Choroid plexus epithelial cell (primary cell): ENCODE measurements at regions not wholly inside any gene's neighbourhood (a gene's known extent, or its start where the extent isn't known, plus 50 kb on each side); places are given as distances from the start of the nearest gene placed in this dataset.
A peak's percentile ranks its signal among the peaks of the same experiment; 100 is the strongest.

Experiments
- DNase-seq: peaks from one replicate; pipeline ENCODE4 v3.0.0-alpha.2; 2010; ENCODE audit warnings: low read depth
- H3K4me3 ChIP-seq: 2 replicates; pipeline ENCODE4 v1.5.1; 2011; ENCODE audit warnings: low read depth, mild to moderate bottlenecking, control low read depth, low read length, moderate library complexity
- CTCF ChIP-seq: conservative IDR thresholded peaks from 2 replicates; pipeline ENCODE4 v1.5.1; 2011; ENCODE audit warnings: low read depth, mild to moderate bottlenecking, control low read depth, inconsistent platforms, low read length, moderate library complexity

DNA sequence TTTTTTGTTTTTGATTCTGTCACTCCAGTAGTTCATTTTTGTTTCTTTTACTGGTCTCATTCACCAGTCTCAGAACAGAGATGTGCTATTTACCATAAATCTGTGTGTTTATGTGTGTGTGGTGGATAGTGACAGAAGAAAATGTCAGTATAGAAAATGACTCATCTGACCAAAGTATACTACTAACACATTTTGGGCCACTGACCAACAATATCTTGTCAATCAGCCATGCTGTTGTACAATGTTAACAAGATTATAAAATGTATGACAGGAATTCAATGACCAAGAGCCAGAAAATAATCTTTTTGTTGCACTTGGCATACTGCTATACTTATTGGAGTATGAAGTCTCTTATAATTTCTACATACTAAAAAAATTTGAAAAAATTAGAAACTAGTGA, 1081.4 kb upstream of the NRXN1 start:
- DNase-seq = peak; percentile 40
- no peak for TF ChIP-seq CTCF
- H3K4me3 ChIP-seq = no peak overlapping the region

GRCh38 chr2:52112141-52112540, 1080.2 kb upstream of the NRXN1 start:
- no peak for TF ChIP-seq CTCF
- no peak for DNase-seq
- H3K4me3 ChIP-seq = no peak overlapping the region

GRCh38 chr2:52107124-52107523, 1075.2 kb upstream of the NRXN1 start:
- TF ChIP-seq CTCF = no peak
- no peak overlapping the region for H3K4me3 ChIP-seq
- DNase-seq = no peak

GRCh38 chr2:52097071-52097470, 1065.1 kb upstream of the NRXN1 start:
- no peak overlapping the region for H3K4me3 ChIP-seq
- DNase-seq = no peak
- TF ChIP-seq CTCF = no peak

GRCh38 chr2:52084759-52085158, 1052.8 kb upstream of the NRXN1 start:
- TF ChIP-seq CTCF = no peak
- peak; percentile 5 for DNase-seq
- no peak overlapping the region for H3K4me3 ChIP-seq

DNA sequence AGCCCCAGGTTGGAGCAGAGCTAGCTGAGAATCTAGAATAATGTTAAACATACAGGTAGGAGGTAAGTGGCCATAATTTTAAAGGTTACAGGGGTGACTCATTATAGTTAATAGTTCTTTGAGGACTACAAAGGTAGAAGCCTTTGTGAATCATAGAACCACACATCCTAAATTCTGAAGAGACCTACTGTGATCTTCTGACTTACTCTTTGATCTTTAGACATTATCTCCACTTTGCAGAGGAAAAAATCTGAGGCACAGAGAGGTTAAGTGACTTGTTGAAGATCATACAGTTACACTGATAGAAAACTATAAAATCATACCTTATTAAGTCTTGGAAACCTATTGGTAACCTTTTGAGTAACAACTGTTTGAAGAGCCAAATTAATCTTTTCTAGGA, 1051.3 kb upstream of the NRXN1 start:
- H3K4me3 ChIP-seq = no peak overlapping the region
- no peak for TF ChIP-seq CTCF

GRCh38 chr2:52082646-52083045, 1050.7 kb upstream of the NRXN1 start:
- TF ChIP-seq CTCF = no peak
- no peak for DNase-seq

More for the DNA sequence above, 1051.3 kb upstream of the NRXN1 start:
- no peak for DNase-seq

More at GRCh38 chr2:52082646-52083045, 1050.7 kb upstream of the NRXN1 start:
- no peak overlapping the region for H3K4me3 ChIP-seq
